GM06990 (cell line): ENCODE measurements at regions not wholly inside any gene's neighbourhood (a gene's known extent, or its start where the extent isn't known, plus 50 kb on each side); places are given as distances from the start of the nearest gene placed in this dataset.

ENCODE experiments used
- DNase-seq: peaks from one replicate; pipeline ENCODE4 v3.0.0-alpha.2; 2011; ENCODE audit not compliant: insufficient read length; ENCODE audit errors: extremely low read depth
- H3K27me3 ChIP-seq: replicated peaks from 2 replicates; pipeline ENCODE4 v1.6.0; 2011; ENCODE audit warnings: low read length; ENCODE audit not compliant: control insufficient read depth, insufficient read depth
- H3K36me3 ChIP-seq: 2 replicates; pipeline ENCODE4 v1.5.1; 2011; ENCODE audit warnings: low read length; ENCODE audit not compliant: control insufficient read depth, insufficient read depth
- H3K4me3 ChIP-seq: replicated peaks from 2 replicates; pipeline ENCODE4 v1.5.1; 2011; ENCODE audit warnings: low read depth, mild to moderate bottlenecking, control low read depth, low read length
- CTCF ChIP-seq: IDR thresholded peaks from 2 replicates; pipeline ENCODE4 v1.5.1; 2011; ENCODE audit warnings: low read length, control low read depth, mild to moderate bottlenecking, inconsistent platforms; ENCODE audit not compliant: insufficient read depth, poor library complexity, severe bottlenecking

DNA sequence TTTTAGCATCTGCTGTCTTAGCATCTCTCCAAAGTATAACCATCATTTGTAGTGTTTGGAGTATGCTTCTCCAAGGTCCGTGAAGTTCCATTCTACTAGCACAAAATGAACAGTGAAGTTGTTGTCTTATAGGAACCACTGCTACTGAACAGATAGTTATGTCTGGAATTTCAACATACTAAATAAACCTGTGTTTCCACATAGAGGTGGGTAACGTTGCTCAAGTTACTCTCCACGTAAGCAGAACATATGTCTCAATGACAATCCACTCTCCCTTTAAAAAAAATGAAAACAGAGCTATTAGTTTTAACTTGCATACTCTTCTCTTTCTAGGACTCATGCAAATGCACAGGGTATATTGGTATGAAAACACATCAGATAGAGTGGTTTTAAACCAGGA, 184.3 kb upstream of the TRPC4 start:
- Histone ChIP-seq H3K36me3 (no peaks in the 10 kb centered on the region), H3K27me3 (no peaks in the 10 kb centered on the region), H3K4me3 (no peak overlapping the region)
- DNase-seq, result no peak
- no peak for TF ChIP-seq CTCF

- Histone ChIP-seq H3K36me3 (no peaks in the 10 kb centered on the region), H3K27me3 (no peaks in the 10 kb centered on the region), H3K4me3 (no peak overlapping the region)
- DNase-seq, result no peak
- TF ChIP-seq CTCF, result no peak
Measured at GRCh38 chr13:38046049-38046376, 176.4 kb upstream of the TRPC4 start.

GRCh38 chr13:38045278-38046048, 175.9 kb upstream of the TRPC4 start:
- H3K27me3 ChIP-seq, result no peaks in the 10 kb centered on the region
- peak; percentile 60 for TF ChIP-seq CTCF
- H3K36me3 ChIP-seq, result no peaks in the 10 kb centered on the region
- no peak overlapping the region for H3K4me3 ChIP-seq
- DNase-seq, result no peak

GRCh38 chr13:38044067-38044466, 174.5 kb upstream of the TRPC4 start:
- no peak for DNase-seq
- Histone ChIP-seq H3K4me3 (no peak overlapping the region), H3K36me3 (no peaks in the 10 kb centered on the region), H3K27me3 (no peaks in the 10 kb centered on the region)
- no peak for TF ChIP-seq CTCF

DNA sequence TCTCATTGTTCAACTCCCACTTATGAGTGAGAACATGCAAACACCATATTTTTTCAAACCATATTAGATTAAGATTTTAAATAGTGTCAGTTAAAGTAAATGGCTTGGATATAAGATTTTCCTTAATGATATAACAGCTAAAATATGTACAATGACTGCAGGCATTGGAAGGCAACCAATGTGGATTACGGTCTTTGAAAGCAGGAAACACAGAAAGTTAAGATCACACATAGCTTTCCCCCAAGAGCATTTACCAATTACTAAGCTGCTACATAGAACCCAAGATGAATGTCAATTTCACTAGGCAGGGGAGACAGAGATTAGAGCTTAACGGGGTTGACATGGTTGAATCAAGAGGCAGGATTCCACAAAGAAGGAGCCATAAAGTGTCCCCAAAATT, 173.2 kb upstream of the TRPC4 start:
- no peak for DNase-seq

More for the DNA sequence above, 173.2 kb upstream of the TRPC4 start:
- no peak for TF ChIP-seq CTCF
- Histone ChIP-seq H3K36me3 (no peaks in the 10 kb centered on the region), H3K4me3 (no peak overlapping the region), H3K27me3 (no peaks in the 10 kb centered on the region)
